Astrocyte of the cerebellum (primary cell): ENCODE measurements at regions not wholly inside any gene's neighbourhood (a gene's known extent, or its start where the extent isn't known, plus 50 kb on each side); places are given as distances from the start of the nearest gene placed in this dataset.

Experiments used
- DNase-seq: peaks from one replicate; pipeline ENCODE4 v3.0.0-alpha.2; 2011; ENCODE audit warnings: low read depth
- H3K4me3 ChIP-seq: 2 replicates; pipeline ENCODE4 v1.5.1; 2011; ENCODE audit warnings: mild to moderate bottlenecking, low read depth, low read length, moderate library complexity
- CTCF ChIP-seq: IDR thresholded peaks from 2 replicates; pipeline ENCODE4 v1.5.1; 2012; ENCODE audit warnings: low read length, low read depth, moderate library complexity, mild to moderate bottlenecking; ENCODE audit errors: missing control alignments
- in situ Hi-C: cut with HindIII; loops from 2 replicates; pipeline ENCODE4 v1.10.0; 2017; ENCODE audit warnings: low sequenced_read_pairs

GRCh38 chr3:150292891-150293290, 115.2 kb upstream of the TSC22D2 start:
- TF ChIP-seq CTCF = no peak
- DNase-seq = peak; percentile 42
- in situ Hi-C loops = no loop called here
- H3K4me3 ChIP-seq = no peak overlapping the region

DNA sequence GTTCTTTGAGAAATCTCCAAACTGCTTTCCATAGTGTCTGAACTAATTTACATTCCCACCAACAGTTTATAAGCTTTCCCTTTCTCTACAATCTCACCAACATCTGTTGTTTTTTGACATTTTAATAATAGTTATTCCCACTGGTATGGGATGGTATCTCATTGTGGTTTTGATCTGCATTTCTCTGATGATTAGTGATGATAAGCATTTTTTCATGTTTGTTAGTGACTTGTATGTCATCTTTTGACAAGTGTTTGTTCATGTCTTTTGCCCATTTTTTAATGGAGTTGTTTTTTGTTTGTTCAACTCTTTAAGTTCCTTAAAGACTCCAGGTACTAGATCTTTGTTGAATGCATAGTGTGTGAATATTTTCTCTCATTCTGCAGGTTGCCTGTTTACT, 116.6 kb upstream of the TSC22D2 start:
- TF ChIP-seq CTCF = no peak
- H3K4me3 ChIP-seq = no peak overlapping the region
- in situ Hi-C loops = no loop called here

GRCh38 chr3:150286390-150287147, 121.5 kb upstream of the TSC22D2 start:
- no peak for DNase-seq
- in situ Hi-C loops = no loop called here
- peak; percentile 50 for TF ChIP-seq CTCF
- no peak overlapping the region for H3K4me3 ChIP-seq

More for the DNA sequence above, 116.6 kb upstream of the TSC22D2 start:
- no peak for DNase-seq

DNA sequence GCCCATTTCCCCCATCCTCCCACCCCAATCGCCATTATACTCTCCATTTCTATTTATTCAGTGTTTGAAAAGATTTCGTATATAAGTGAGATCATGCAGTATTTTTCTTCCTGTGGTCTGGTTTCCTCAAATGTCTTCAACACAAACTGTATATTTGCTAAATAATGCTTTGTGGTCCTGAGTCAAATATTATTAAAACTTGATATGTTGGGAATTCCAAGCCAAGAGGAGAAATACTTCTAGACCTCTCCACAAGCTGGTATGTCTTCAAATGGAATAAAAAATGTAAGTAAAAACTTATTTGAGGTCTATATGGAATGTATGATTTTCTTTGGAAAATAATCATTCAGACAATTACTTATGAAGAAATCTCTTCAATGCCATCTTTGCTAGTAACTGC, 122.5 kb upstream of the TSC22D2 start:
- no peak for TF ChIP-seq CTCF
- no peak overlapping the region for H3K4me3 ChIP-seq
- no peak for DNase-seq
- in situ Hi-C loops = no loop called here

GRCh38 chr3:150278843-150279381, 129.2 kb upstream of the TSC22D2 start:
- no peak overlapping the region for H3K4me3 ChIP-seq
- in situ Hi-C loops = no loop called here
- no peak for TF ChIP-seq CTCF
- no peak for DNase-seq

DNA sequence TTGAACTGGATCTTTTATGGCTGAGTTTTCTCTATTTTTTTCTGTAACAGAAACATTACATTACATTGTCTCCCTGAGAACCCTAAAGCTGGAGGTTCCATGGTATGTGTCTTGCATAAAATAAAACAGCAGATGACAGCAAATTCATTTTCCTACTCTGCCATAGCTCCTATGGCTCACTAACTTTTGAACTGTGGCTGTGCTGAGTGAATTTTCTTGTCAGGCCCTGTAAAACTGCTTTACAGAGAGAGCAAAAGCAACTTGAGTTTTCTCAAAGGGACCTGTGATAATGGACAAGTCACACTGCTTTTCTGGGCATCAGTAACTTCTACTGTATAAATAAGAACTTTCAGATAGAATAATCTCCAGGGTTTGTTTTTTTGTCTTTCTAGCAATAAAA, 129.9 kb upstream of the TSC22D2 start:
- DNase-seq = no peak
- H3K4me3 ChIP-seq = no peak overlapping the region
- no peak for TF ChIP-seq CTCF
- in situ Hi-C loops = no loop called here

DNA sequence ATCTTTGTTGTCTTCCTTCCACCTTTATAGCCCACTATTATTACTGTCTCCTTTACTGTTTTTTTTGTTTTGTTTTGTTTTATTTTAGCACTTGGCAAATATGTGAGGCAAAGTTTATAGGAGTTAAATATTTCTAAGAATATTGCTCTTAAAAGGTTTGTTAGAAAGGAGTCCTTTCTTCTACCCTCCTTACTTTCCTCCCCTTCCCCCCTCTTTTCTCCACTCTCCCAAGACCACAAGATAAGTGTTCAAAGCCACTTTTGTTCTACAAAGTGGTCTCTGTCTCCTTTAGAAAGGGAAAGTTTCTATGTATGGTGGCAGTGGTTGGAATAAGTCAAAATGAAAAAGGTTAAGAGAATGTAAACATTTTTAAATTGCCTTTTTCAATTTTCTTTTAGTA, 130.7 kb upstream of the TSC22D2 start:
- in situ Hi-C loops = no loop called here
- DNase-seq = no peak
- no peak for TF ChIP-seq CTCF
- H3K4me3 ChIP-seq = no peak overlapping the region
